Activated T-helper 2 cell treated with anti-CD3 and anti-CD28 coated beads, Interferon-gamma antibody, Interleukin-2, Interleukin-4, amounts not matched to agents 10 μg/mL and 5 μg/mL and 100 μg/mL, durations not matched to agents 14 hours and 24 hours and 36 hours (primary cell): ENCODE measurements at regions not wholly inside any gene's neighbourhood (a gene's known extent, or its start where the extent isn't known, plus 50 kb on each side); places are given as distances from the start of the nearest gene placed in this dataset.

Experiments used
- DNase-seq: peaks from one replicate; pipeline ENCODE4 v3.0.0; 2021; ENCODE audit warnings: low spot score
- H3K27ac Mint-ChIP-seq: one replicate; pipeline ENCODE4 v1.8.0; 2021; ENCODE audit warnings: mixed read lengths
- H3K27me3 Mint-ChIP-seq: one replicate; pipeline ENCODE4 v1.8.0; 2021; ENCODE audit warnings: low read depth, mixed read lengths
- H3K36me3 Mint-ChIP-seq: one replicate; pipeline ENCODE4 v1.8.0; 2021; ENCODE audit warnings: low read depth, mixed read lengths
- H3K4me1 Mint-ChIP-seq: one replicate; pipeline ENCODE4 v1.8.0; 2021; ENCODE audit warnings: low read depth, mixed read lengths
- H3K4me3 Mint-ChIP-seq: one replicate; pipeline ENCODE4 v1.8.0; 2021; ENCODE audit warnings: low read depth, mild to moderate bottlenecking, moderate library complexity, mixed read lengths
- H3K9me3 Mint-ChIP-seq: one replicate; pipeline ENCODE4 v1.8.0; 2021; ENCODE audit warnings: mixed read lengths
- intact Hi-C: fragments of 100-400 bp; cut with micrococcal nuclease; formaldehyde crosslinking; loops from one replicate; pipeline ENCODE4 v1.15.1; 2023

- H3K27ac Mint-ChIP-seq: no peak overlapping the region
- no peaks in the 10 kb centered on the region for H3K27me3 Mint-ChIP-seq
- DNase-seq: no peak
- H3K4me3 Mint-ChIP-seq: no peak overlapping the region
- H3K4me1 Mint-ChIP-seq: no peaks in the 10 kb centered on the region
- no peaks in the 10 kb centered on the region for H3K9me3 Mint-ChIP-seq
- intact Hi-C loops: no loop called here
- no peaks in the 10 kb centered on the region for H3K36me3 Mint-ChIP-seq
These were observed 348.9 kb downstream of the NDFIP2 start for GRCh38 chr13:79829880-79830279.

- DNase-seq: no peak
These were observed 345.0 kb downstream of the NDFIP2 start for GRCh38 chr13:79825959-79826358.

GRCh38 chr13:79815041-79815440 lies 334.1 kb downstream of the NDFIP2 start:
- Mint-ChIP-seq H3K27me3 (no peaks in the 10 kb centered on the region), H3K4me1 (no peaks in the 10 kb centered on the region), H3K27ac (no peak overlapping the region), H3K36me3 (no peaks in the 10 kb centered on the region), H3K9me3 (no peaks in the 10 kb centered on the region), H3K4me3 (no peak overlapping the region)
- no peak for DNase-seq
- intact Hi-C loops: no loop called here

More at GRCh38 chr13:79825959-79826358, 345.0 kb downstream of the NDFIP2 start:
- H3K27ac Mint-ChIP-seq: no peak overlapping the region
- no peaks in the 10 kb centered on the region for H3K4me1 Mint-ChIP-seq
- H3K27me3 Mint-ChIP-seq: no peaks in the 10 kb centered on the region
- intact Hi-C loops: no loop called here
- H3K9me3 Mint-ChIP-seq: no peaks in the 10 kb centered on the region
- no peaks in the 10 kb centered on the region for H3K36me3 Mint-ChIP-seq
- no peak overlapping the region for H3K4me3 Mint-ChIP-seq

- Mint-ChIP-seq H3K27me3 (no peaks in the 10 kb centered on the region), H3K9me3 (no peaks in the 10 kb centered on the region), H3K36me3 (no peaks in the 10 kb centered on the region), H3K4me1 (no peaks in the 10 kb centered on the region), H3K27ac (no peak overlapping the region), H3K4me3 (no peak overlapping the region)
- no peak for DNase-seq
- intact Hi-C loops: no loop called here
These were observed 331.3 kb downstream of the NDFIP2 start for GRCh38 chr13:79812070-79812850.

GRCh38 chr13:79811170-79811569 lies 330.2 kb downstream of the NDFIP2 start:
- no peak overlapping the region for H3K4me3 Mint-ChIP-seq
- H3K4me1 Mint-ChIP-seq: no peaks in the 10 kb centered on the region
- no peak for DNase-seq
- no peak overlapping the region for H3K27ac Mint-ChIP-seq
- intact Hi-C loops: no loop called here
- no peaks in the 10 kb centered on the region for H3K36me3 Mint-ChIP-seq
- no peaks in the 10 kb centered on the region for H3K9me3 Mint-ChIP-seq
- H3K27me3 Mint-ChIP-seq: no peaks in the 10 kb centered on the region

GRCh38 chr13:79810669-79811068 lies 329.7 kb downstream of the NDFIP2 start:
- no peak for DNase-seq
- Mint-ChIP-seq H3K36me3 (no peaks in the 10 kb centered on the region), H3K4me3 (no peak overlapping the region), H3K4me1 (no peaks in the 10 kb centered on the region), H3K27ac (no peak overlapping the region), H3K27me3 (no peaks in the 10 kb centered on the region), H3K9me3 (no peaks in the 10 kb centered on the region)
- intact Hi-C loops: no loop called here

- Mint-ChIP-seq H3K9me3 (no peaks in the 10 kb centered on the region), H3K4me1 (no peaks in the 10 kb centered on the region), H3K27ac (no peak overlapping the region), H3K36me3 (no peaks in the 10 kb centered on the region), H3K4me3 (no peak overlapping the region), H3K27me3 (no peaks in the 10 kb centered on the region)
- no peak for DNase-seq
- intact Hi-C loops: no loop called here
These were observed 329.1 kb downstream of the NDFIP2 start for GRCh38 chr13:79810018-79810417.

- H3K36me3 Mint-ChIP-seq: no peaks in the 10 kb centered on the region
These were observed 327.5 kb downstream of the NDFIP2 start for GRCh38 chr13:79808475-79808874.

GRCh38 chr13:79807554-79807953 lies 326.6 kb downstream of the NDFIP2 start:
- Mint-ChIP-seq H3K36me3 (no peaks in the 10 kb centered on the region), H3K9me3 (no peaks in the 10 kb centered on the region), H3K4me3 (no peak overlapping the region), H3K27ac (no peak overlapping the region), H3K4me1 (no peaks in the 10 kb centered on the region), H3K27me3 (no peaks in the 10 kb centered on the region)
- intact Hi-C loops: no loop called here
- no peak for DNase-seq

More at GRCh38 chr13:79808475-79808874, 327.5 kb downstream of the NDFIP2 start:
- Mint-ChIP-seq H3K27ac (no peak overlapping the region), H3K4me1 (no peaks in the 10 kb centered on the region), H3K4me3 (no peak overlapping the region), H3K27me3 (no peaks in the 10 kb centered on the region), H3K9me3 (no peaks in the 10 kb centered on the region)
- DNase-seq: no peak
- intact Hi-C loops: no loop called here

GRCh38 chr13:79806821-79807220 lies 325.9 kb downstream of the NDFIP2 start:
- Mint-ChIP-seq H3K4me3 (no peak overlapping the region), H3K9me3 (no peaks in the 10 kb centered on the region), H3K27me3 (no peaks in the 10 kb centered on the region)

GRCh38 chr13:79805317-79805716 lies 324.4 kb downstream of the NDFIP2 start:
- Mint-ChIP-seq H3K4me1 (no peaks in the 10 kb centered on the region), H3K27ac (no peak overlapping the region), H3K4me3 (no peak overlapping the region), H3K27me3 (no peaks in the 10 kb centered on the region), H3K9me3 (no peaks in the 10 kb centered on the region), H3K36me3 (no peaks in the 10 kb centered on the region)
- intact Hi-C loops: no loop called here
- DNase-seq: no peak

More at GRCh38 chr13:79806821-79807220, 325.9 kb downstream of the NDFIP2 start:
- Mint-ChIP-seq H3K27ac (no peak overlapping the region), H3K4me1 (no peaks in the 10 kb centered on the region), H3K36me3 (no peaks in the 10 kb centered on the region)
- DNase-seq: no peak
- intact Hi-C loops: no loop called here

- H3K36me3 Mint-ChIP-seq: no peaks in the 10 kb centered on the region
- no peak overlapping the region for H3K4me3 Mint-ChIP-seq
- intact Hi-C loops: no loop called here
- no peak overlapping the region for H3K27ac Mint-ChIP-seq
- no peaks in the 10 kb centered on the region for H3K9me3 Mint-ChIP-seq
- no peaks in the 10 kb centered on the region for H3K27me3 Mint-ChIP-seq
- DNase-seq: no peak
- H3K4me1 Mint-ChIP-seq: no peaks in the 10 kb centered on the region
These were observed 323.0 kb downstream of the NDFIP2 start for GRCh38 chr13:79803989-79804388.

GRCh38 chr13:79803296-79803695 lies 322.3 kb downstream of the NDFIP2 start:
- intact Hi-C loops: no loop called here
- no peaks in the 10 kb centered on the region for H3K36me3 Mint-ChIP-seq
- no peaks in the 10 kb centered on the region for H3K9me3 Mint-ChIP-seq
- no peaks in the 10 kb centered on the region for H3K4me1 Mint-ChIP-seq
- no peak overlapping the region for H3K27ac Mint-ChIP-seq
- DNase-seq: no peak
- no peaks in the 10 kb centered on the region for H3K27me3 Mint-ChIP-seq
- H3K4me3 Mint-ChIP-seq: no peak overlapping the region
